Astrocyte of the cerebellum (primary cell): ENCODE measurements at regions not wholly inside any gene's neighbourhood (a gene's known extent, or its start where the extent isn't known, plus 50 kb on each side); places are given as distances from the start of the nearest gene placed in this dataset.

Experiments
- DNase-seq: peaks from one replicate; pipeline ENCODE4 v3.0.0-alpha.2; 2011; ENCODE audit warnings: low read depth
- H3K4me3 ChIP-seq: 2 replicates; pipeline ENCODE4 v1.5.1; 2011; ENCODE audit warnings: mild to moderate bottlenecking, low read depth, low read length, moderate library complexity
- CTCF ChIP-seq: IDR thresholded peaks from 2 replicates; pipeline ENCODE4 v1.5.1; 2012; ENCODE audit warnings: low read length, low read depth, moderate library complexity, mild to moderate bottlenecking; ENCODE audit errors: missing control alignments
- in situ Hi-C: cut with HindIII; loops from 2 replicates; pipeline ENCODE4 v1.10.0; 2017; ENCODE audit warnings: low sequenced_read_pairs

DNA sequence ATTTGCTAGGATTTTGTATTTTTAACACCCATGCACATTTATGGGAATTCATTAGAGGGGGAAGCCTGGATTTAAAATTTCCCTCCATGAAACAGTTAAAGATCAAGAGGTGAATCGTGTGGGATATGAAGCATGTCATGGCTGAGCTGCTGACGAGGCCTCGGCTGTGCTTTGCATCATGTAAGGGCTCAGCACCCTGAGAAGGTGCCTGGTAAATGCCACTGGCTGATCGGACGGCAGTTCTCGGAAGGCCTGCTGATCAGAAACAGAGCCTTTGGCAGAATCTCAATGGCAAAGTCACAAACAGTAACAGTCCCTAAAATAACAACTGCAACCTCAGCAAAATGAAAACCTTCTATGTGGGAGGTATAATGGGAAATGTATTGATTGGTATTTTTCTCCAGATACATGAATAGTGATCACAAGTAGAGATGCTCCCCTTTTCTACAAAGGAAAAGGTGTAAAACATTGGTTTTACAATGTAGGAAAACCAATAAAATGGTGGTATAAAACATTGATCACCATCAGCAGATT is 53.0 kb upstream of the FUCA2 start:
- TF ChIP-seq CTCF = no peak
- in situ Hi-C loops = loop anchor here (5.0 kb wide), 1 partner anchor 38 kb away; no protein-coding TSS in a partner anchor
- H3K4me3 ChIP-seq = no peak overlapping the region
- DNase-seq = no peak

DNA sequence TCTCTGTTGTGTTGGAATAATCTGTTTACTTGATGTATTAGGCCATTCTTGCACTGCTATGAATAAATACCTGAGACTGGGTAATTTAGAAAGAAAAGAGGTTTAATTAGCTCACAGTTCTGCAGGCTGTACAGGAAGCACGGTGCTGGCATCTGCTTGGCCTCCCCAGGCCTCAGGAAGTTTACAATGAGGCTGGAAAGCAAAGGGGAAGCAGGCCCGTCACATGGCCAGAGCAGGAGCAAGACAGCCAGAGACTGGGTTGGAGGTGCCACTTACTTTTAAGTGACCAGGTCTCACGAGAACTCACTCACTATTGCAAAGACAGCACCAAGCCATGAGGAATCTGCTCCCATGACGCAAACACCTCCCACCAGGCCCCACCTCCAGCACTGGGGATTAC is 50.6 kb upstream of the FUCA2 start:
- in situ Hi-C loops = loop anchor here (5.0 kb wide), 1 partner anchor 40 kb away; no protein-coding TSS in a partner anchor
- TF ChIP-seq CTCF = no peak
- DNase-seq = no peak
- H3K4me3 ChIP-seq = no peak overlapping the region
